COLO668 (cell line): ENCODE measurements at regions not wholly inside any gene's neighbourhood (a gene's known extent, or its start where the extent isn't known, plus 50 kb on each side); places are given as distances from the start of the nearest gene placed in this dataset.

Experiments used
- DNase-seq: peaks from one replicate; lab custom pipeline; 2025; ENCODE audit not compliant: unreplicated experiment; lab: John Stamatoyannopoulos, UW

DNA sequence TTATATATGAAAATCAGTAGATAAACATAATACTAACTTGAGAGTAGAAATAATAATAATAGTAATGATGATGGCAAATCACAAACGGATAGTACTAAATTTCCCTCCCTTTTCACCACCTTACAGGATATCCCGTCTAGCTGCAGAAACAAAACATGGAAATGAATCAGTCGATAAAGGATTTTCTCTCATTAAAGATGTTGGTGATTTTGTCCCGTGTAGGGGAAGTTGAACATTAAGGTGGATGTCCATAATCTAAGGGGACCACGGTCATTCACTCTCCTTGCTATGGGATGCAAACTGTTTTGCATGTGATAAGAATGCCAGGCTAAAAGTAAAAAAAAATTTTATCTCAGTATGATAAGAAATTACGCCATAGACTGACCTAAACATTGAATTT, 1027.7 kb upstream of the NR2F2 start:
- no peak for DNase-seq

DNA sequence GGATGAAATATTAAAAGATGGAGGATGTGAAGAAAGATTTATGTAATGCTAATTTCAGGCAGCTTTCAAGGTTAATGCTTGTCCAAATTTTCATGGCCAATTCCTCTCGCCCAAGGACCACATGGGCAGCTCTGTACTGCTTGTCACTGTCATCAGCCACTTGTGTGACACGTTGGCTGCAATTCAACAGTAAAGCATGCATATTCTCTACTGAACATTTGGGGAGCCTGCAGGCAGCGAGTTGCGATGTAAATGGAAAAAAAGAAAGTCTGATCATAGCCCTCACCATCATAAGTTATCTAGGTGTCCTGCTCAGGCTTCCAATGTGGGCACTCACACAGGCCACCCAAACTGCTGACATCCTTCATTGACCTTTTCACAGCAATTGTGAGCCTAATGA, 1026.8 kb upstream of the NR2F2 start:
- DNase-seq = no peak

DNA sequence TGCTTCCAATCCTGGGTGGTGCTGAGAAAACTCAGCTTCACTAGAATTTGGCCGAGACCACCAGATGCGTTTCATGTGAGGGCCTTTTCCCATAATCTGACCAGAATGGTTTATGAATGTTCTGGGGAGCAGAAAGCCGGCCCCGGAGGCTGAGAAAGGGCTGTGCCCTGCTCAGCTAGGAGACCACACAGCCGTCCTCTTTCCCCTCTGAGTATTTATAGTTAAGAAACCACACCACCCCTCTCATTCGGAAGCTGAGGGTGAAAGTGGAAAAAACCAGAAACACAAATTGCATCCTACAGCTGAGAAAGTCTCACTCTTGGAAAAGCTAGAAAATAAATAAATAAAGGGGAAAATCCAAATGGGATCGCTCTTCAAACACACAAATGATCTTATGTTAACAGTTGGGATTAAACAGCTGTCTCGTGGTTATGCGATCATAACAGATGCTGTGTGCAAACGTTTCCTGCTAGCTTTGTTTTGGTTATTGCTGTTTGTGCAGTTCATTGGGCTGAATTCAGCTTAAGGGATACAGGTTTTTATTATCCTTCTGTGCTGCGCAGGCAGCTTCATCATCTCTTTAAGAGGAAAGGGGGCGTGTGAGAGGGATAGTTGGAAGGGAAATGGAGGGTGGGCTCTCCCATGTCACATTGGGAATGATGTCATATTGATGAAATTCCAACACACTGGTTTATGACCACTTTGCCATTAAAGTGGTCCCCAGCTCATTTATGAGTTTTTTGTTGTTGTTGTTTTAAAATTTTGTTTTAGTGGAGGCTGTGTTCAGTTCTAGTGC, 1026.2 kb upstream of the NR2F2 start:
- DNase-seq = peak; percentile 47

DNA sequence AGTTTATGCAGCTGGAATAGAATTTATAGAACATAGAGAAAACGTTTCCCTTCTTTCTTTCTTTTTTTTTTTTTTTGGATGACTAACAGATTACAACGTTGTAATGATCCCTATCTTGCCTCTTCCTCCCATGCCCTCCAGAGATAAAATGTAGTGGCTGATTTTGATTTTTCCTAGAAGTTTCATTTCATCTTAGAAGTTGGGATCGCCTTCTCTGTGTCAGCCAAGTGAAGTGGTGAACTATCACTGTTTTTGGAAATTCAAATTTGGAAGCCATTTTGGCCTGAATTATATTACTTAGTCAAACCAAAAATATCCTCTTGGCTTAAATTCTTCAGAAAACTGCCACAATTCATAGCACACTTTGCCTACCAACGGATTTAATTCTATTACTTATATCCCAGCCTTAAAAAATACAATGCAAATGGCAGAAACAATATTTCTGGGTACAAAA, 1025.5 kb upstream of the NR2F2 start:
- no peak for DNase-seq

DNA sequence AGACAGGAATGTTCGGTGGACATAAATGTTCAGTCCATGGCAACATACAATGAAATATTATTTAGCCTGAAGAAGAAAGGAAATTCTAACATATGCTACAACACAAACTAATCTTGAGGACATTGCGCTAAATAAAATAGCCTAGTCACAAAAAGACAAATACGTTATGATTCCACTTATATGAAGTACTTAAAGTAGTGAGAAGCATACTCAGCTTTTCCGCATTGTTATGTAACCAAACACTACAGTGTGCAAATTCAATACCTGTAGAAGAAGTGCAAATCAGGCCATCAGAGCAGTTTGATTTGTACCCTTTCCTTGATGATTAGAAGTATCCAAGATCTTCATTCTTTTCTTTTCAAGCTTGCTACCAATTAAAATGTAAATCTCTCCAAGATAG, 1023.4 kb upstream of the NR2F2 start:
- no peak for DNase-seq

DNA sequence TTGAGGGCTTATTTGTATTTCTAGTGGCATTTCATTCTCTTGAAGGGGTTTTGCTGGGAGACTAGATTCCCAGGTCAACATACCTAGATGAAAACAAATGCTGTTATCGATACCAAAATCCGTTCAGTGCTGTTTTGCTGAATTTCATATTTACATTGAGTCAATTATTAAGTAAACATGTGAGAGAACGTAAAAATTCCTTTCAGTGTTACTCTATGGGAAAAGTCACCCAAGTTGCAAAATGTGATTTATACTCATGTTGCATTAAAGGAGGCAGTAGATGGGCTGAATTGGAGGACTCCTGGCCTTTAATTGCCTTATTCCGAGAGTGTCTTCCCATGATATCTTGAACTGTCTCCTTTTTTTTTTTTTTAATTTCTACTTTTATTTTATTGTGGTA, 1011.3 kb upstream of the NR2F2 start:
- DNase-seq = no peak

DNA sequence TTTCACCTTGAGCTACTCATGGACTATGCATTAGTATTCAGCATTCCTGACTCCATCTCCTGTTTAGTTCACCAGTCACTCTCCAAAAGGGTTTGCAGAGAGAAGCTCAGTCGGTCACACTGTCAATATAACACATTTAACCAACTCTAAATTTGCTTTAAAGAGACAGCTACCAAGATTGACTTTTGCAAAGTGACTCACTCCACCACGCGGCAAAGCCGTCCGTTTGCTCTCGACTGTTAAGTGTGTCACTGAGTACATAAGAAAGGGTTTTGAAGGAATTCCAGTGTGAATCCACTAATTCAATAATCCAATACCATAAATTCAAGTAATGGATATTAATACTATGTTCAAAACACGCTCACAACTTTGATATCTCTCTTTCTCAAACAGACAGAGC, 1006.7 kb upstream of the NR2F2 start:
- DNase-seq = peak; percentile 17

DNA sequence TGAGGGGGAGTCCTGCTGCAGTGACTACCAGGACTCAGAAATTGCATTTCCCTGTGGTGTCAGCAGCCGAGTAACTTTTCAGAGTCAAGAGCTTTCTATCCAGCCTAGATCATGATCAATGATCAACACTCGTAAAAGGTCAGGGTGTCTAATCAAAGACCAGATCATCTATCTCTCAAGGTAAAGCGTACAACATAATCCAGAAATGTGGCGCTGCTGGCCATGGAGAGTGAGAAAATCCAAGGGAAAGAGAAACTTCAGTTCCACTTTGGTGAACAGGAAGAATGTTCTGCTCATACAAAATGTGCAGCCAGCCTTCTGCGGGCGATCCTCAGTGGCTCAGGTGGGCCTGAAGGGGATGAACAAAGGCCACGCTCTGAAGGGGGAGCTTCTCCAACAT, 1005.8 kb upstream of the NR2F2 start:
- DNase-seq = no peak

DNA sequence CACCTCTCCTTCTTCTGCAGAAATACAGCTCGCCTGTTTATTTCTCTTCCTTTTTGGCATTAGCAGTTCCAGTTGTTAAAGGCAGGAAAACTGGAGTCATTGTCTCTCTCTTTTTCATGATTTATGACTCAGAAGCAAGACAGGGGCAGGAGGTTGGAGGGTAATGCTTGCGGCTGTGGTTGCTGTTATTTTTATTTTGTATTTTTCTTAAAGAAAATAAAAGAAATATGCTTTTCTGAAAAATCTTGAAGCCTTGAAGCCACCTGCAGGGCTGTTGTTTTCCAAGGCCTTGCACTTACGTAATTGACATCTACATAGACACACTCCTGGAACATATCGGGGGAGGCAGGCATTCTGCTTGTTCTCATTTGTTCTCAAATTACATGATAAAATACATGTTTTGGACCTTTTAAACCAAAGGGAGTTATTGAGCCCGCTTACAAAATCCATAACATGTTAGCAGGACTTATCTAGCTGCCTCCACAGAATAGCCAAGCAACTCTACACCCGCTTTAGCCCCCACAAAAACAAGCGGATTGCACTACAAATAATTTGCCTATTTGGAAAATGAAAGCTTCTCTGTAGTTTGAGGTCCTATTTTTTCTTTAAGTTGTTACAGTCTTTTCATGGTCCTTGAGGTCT, 1004.6 kb upstream of the NR2F2 start:
- DNase-seq = no peak

DNA sequence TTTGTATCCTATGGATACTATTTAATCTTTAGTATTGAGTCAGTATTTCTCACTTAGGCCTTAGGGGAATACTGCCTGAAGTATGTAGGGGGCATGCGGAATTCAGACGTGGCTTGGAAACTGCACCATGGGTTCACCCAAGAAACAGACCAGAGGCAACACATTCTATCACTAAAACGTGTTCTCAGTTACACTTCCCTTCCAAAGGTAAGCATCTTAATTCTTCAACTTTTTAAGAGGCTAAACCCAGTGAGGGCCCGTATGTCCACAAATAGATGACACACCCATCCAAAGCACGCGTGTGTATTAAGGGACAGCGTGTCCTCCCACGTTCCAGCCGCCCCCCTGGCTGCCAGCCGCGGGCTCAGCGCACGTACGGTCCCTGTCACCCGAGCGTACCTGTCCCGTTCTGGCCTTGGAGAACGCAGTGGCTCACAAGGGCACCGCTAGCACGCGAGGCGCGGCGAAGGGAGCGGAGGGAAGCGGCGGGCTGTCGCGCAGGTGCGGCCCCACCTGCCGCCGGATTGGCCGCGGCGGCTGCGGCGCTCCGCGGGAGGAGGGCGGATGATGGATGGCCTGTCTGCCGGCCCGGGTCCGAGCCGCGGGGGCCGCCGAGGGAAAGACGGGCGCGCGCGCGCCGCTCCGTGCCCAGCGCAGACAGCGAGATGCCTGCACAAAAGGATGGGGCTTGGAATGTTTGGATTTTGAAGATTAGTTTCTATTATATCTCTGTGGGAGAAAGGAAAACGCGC, 1003.9 kb upstream of the NR2F2 start:
- DNase-seq = peak; percentile 89

DNA sequence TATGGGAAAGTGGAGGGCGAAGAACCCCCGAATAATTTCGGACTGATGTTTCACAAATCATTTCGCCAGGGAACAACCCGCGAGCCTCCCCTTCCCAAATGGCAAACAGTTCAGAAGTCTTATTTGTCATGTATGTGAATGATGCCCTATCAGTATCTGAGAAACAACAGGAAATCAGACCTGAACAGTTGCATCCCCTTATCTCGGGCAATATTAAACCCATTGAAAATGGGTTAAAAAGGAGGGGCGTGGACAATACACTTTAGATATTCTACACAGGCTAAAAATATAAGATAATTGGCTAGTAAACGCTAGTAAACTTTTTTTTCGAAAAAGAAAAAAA, 1003.3 kb upstream of the NR2F2 start:
- no peak for DNase-seq

DNA sequence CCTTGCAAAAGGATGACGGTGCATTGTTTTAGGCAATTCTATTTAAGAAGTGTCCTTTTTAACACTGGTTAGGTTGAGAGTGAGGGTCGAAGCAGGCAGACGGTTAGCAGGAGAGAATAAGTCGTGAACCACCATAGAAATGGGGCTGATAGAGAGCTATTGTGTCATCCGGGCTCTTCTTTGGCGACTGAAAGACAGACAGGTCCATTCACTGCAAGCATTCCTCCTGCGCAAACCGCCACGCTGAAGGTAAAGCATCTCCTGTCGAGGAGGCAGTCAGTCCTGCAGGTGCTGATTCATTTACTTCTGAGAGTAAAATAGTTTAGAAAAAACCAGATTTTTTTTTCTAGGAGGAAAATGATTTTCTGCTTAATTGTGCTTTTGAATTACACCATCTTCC, 1002.8 kb upstream of the NR2F2 start:
- DNase-seq = no peak

DNA sequence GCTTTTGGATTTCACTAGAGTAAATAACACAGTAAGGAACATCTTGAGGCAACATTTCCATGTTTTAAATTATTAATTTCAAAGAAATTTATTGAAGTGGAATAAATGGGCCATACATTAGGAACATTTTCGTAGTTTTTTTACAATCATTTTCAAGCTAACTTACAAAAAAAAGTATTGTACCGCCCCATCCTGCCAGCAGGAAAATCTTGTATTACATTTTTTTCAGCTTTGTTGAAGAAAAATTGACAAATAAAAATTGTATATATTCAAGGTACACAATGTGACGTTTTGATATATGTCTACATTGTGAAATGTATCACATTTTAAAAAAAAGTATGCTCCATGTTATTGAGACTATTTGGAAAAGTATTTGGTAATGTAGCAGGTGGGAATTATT, 1001.9 kb upstream of the NR2F2 start:
- DNase-seq = no peak

DNA sequence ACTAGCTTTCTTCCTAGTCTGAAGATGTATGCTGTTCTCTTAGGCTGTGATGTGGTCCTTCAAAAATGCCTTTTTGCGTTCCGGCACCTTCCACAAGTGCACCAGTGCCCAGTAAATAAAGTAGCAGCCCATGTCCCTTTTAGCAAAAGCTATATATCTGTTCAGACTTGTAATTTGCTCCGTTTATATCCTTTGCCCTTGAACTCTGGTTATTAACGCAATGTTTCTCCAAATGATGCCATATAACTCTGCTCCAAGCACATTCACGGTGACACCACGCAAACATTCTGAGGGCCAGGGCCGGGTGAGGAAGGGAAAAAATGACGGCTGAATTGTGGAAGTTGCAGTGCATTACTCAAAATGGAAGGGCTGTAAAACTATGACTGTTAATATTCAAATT, 1001.1 kb upstream of the NR2F2 start:
- DNase-seq = no peak

DNA sequence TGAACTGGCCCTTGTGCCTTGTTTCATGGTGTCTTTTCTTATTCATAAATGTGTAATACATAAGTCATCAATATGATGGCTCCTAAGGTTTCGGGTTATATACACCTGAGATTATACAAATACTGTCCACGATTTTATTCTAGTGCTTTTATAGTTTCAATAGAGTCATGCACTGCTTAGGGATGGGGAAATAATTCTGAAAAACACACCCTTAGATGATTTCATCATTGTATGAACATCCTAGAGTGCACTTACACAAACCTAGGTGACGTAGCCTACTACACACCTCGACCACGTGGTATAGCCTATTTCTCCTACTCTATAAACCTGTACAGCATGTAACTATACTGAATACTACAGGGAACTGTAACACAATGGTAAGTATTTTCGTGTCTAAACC, 988.8 kb upstream of the NR2F2 start:
- DNase-seq = no peak

DNA sequence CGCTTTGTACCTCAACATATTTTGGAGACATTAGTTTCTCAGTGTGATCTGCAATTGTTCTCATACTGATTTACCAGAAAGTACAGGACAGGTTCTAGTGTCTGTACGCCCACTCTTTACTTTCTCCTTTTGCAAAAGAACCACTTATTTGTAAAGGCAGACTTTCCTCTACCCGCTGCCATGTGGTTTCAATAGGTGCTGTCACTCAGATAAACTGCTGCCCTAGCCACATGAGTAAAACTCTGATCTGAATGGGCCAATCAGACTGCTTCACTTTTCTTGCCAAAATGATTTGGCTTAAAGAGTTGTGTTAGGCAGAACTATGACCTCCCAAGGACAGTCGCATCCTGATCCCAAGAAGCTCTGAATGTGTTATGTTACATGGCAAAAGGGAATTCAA, 984.6 kb upstream of the NR2F2 start:
- no peak for DNase-seq

DNA sequence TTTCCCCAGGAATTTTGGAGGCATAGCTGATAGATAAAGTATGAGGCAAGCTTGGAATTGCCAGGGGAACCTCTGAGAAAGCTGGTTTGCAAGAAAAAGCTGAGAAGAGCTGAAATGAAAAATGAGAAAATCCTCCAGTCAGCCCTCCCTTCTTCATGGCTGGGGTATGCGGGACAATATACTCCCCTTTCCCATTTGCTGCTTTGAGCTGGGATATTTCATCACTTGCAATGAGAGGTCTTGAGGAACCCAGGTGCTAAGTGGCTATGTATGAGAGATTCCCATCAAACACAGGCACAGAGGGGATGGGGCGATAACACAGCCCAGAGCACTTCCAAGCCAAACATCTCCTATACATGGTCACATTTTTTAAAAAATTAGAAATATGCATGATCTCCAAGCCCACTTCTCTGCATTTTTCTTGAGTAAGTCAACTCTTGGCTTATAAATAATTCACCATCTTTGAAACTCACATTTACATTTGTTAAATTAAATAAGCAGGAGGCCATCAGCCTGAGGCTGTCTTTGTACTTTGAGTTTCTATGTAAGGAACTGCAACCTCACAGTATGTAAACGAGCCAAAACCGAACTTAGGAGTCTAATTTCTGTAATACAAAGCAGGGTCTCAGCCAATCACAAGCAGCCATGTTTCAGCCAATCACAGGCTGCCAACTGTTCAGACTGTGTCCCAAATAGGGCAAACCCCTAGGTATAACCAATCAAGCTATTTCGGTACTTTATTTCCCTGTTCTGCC, 983.6 kb upstream of the NR2F2 start:
- DNase-seq = no peak

DNA sequence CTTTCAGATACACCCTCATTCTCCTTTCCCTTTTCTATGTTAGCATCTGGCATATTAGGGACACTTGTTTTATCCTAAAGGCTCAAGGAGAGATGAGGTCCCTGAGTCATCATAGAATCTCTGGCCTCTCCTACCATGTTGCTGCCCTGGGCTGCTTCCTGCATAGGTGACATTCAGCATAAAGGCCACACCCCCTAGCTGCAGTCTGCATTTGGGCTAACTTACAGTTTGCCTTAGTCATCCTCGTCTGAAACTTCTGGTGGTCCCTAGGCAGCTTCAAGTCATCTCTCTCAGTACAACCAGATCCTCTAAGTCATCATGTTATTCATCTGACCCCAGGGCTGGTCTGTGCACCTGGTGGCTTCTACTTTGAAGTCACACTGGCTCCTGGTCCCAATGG, 982.7 kb upstream of the NR2F2 start:
- no peak for DNase-seq

DNA sequence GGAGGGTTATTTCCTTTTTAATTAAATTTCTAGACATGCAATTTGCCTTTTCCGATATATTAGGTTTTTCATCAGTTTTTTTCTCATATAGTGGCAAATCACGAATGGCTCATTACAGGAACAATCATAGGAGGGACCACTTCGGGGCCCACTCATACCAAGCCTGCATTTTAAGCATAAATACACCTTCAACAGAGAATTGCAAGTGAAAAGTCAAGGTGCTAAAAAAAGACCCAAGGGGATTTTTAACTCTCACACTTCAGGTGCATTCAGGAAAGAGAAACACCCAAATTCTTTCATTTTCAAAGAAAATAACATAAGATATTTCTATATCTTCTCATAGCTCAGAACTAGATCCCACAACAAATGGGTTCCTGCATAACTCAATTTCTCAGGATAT, 979.6 kb upstream of the NR2F2 start:
- DNase-seq = no peak

DNA sequence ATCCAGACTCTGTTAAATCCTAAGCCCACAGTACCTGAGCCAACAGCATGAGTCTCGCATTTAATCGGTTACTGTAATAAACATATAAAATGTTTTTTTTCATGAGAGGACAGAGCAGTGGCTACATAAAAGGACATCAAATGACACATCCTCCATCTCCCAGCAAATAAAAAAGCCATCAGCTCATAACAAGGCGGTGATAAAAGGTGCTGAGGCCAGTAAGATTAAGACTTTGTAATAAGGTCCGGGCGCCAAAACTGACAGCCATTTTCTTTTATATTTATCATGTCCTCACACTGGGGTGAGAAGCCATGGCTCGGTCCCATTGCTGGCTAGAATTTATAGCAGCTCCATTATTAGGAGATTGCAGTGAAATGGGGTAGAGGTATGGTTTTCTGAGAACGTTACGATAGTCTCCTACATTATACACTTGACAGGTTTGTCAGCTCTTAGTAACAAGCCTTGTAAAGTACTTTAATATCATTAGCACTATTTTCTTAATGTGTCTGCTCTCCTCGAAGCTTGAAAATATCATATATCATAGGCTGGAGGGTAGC, 977.8 kb upstream of the NR2F2 start:
- DNase-seq = no peak

DNA sequence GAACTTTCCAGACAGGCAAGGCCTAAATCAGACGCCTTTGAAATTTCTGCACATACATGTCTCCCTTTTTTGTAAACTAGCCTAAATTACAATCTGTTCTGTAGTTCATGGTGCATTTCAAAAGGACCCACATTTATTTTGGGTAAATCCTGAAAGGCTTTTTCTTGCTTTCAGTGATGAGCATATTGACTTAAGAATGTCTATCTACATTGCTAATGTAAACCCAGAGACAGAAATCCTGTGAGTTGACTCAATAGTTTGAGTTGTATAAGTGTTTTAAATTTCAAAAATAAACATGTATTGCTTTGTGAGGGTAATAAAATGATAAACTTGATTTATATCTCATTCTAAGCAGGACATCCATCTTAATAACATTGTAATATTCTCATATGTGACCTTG, 977.0 kb upstream of the NR2F2 start:
- DNase-seq = no peak
